ENCODE measurements at regions not wholly inside any gene's neighbourhood (a gene's known extent, or its start where the extent isn't known, plus 50 kb on each side); places are given as distances from the start of the nearest gene placed in this dataset.
"Not testable (repeated sequence)": the region's sequence is repeated elsewhere in the genome, so short reads cannot be mapped to it uniquely, and the experiment has no call there.

DNA sequence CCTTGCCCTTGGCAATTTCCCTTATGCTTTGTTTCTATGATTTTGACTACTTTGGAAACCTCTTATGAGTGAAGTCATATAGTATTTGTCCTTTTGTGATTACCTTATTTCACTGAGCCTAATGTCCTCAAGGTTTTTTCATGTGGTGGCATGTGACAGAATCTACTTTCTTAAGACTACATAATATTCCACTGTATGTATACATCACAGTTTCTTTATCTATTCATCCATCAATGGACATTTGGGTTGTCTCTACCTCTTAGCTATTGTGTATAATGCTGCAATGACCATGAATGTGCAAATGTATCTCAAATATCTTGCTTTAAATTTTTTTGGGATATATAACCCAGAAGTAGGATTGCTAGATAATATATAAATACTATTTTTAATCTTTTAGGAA is 96.4 kb upstream of the ALDH1A1 start:
- no peaks in the 10 kb centered on the region for H3K36me3 ChIP-seq (ENCODE audit: insufficient read depth, low read length, poor library complexity, severe bottlenecking)
- no peaks in the 10 kb centered on the region for H3K27me3 ChIP-seq (replicated peaks; ENCODE audit: insufficient read depth, low read depth, low read length, poor library complexity)
- DNase-seq (ENCODE audit: low spot score): no peak
- ChIA-PET POLR2A (ENCODE audit: low non-redundant PET) (no interaction called here), CTCF (no interaction called here)
- intact Hi-C loops (cut with micrococcal nuclease; ENCODE audit: unreplicated experiment): no loop called here
- TF ChIP-seq EZH2 (IDR thresholded peaks at IDR 0.05; ENCODE audit: borderline replicate concordance, low read depth, low read length, poor library complexity, severe bottlenecking): no peak
- TF ChIP-seq, protein P1, sequence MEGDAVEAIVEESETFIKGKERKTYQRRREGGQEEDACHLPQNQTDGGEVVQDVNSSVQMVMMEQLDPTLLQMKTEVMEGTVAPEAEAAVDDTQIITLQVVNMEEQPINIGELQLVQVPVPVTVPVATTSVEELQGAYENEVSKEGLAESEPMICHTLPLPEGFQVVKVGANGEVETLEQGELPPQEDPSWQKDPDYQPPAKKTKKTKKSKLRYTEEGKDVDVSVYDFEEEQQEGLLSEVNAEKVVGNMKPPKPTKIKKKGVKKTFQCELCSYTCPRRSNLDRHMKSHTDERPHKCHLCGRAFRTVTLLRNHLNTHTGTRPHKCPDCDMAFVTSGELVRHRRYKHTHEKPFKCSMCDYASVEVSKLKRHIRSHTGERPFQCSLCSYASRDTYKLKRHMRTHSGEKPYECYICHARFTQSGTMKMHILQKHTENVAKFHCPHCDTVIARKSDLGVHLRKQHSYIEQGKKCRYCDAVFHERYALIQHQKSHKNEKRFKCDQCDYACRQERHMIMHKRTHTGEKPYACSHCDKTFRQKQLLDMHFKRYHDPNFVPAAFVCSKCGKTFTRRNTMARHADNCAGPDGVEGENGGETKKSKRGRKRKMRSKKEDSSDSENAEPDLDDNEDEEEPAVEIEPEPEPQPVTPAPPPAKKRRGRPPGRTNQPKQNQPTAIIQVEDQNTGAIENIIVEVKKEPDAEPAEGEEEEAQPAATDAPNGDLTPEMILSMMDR (conservative IDR thresholded peaks at IDR 0.05; ENCODE audit: low read depth, low read length): no peak
- H3K4me1 ChIP-seq (ENCODE audit: insufficient read depth, low read length, poor library complexity, severe bottlenecking): peaks cover 8% of the 10 kb centered on the region
- H3K9me3 ChIP-seq (ENCODE audit: low read depth, low read length, poor library complexity, severe bottlenecking): no peaks in the 10 kb centered on the region
- H3K27ac ChIP-seq (ENCODE audit: low read depth, low read length, poor library complexity, severe bottlenecking): no peak overlapping the region
- no TSS peak for BruUV-seq (replicated peaks)
- H3K4me3 ChIP-seq (ENCODE audit: low read depth, low read length, poor library complexity, severe bottlenecking): no peak overlapping the region

DNA sequence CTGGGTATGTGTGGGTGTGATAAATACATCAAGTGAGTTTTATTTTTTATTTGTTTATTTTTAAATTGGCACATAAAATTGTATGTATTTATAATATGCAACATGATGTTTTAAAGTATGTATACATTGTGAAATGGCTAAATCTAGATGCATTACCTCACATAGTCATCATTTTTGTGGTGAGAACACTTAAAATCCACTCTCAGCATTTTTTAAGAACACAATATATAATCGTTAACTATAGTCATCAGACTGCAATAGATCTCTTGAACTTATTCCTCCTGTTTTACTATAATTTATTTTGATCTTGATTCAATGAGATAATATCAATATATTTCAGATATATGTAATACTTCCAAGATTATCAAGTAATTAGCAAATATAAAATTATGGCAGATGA is 93.9 kb upstream of the ALDH1A1 start:
- intact Hi-C loops (cut with micrococcal nuclease; ENCODE audit: unreplicated experiment): no loop called here
- ChIA-PET POLR2A (ENCODE audit: low non-redundant PET) (no interaction called here), CTCF (no interaction called here)
- no peak overlapping the region for H3K4me3 ChIP-seq (ENCODE audit: low read depth, low read length, poor library complexity, severe bottlenecking)
- DNase-seq (ENCODE audit: low spot score): no peak
- BruUV-seq (replicated peaks): no TSS peak
- peaks cover 8% of the 10 kb centered on the region for H3K4me1 ChIP-seq (ENCODE audit: insufficient read depth, low read length, poor library complexity, severe bottlenecking)
- no peaks in the 10 kb centered on the region for H3K36me3 ChIP-seq (ENCODE audit: insufficient read depth, low read length, poor library complexity, severe bottlenecking)
- H3K27me3 ChIP-seq (replicated peaks; ENCODE audit: insufficient read depth, low read depth, low read length, poor library complexity): no peaks in the 10 kb centered on the region
- H3K27ac ChIP-seq (ENCODE audit: low read depth, low read length, poor library complexity, severe bottlenecking): no peak overlapping the region
- no peaks in the 10 kb centered on the region for H3K9me3 ChIP-seq (ENCODE audit: low read depth, low read length, poor library complexity, severe bottlenecking)
- TF ChIP-seq EZH2 (IDR thresholded peaks at IDR 0.05; ENCODE audit: borderline replicate concordance, low read depth, low read length, poor library complexity, severe bottlenecking): no peak
- TF ChIP-seq, protein P1 (conservative IDR thresholded peaks at IDR 0.05; ENCODE audit: low read depth, low read length): no peak

DNA sequence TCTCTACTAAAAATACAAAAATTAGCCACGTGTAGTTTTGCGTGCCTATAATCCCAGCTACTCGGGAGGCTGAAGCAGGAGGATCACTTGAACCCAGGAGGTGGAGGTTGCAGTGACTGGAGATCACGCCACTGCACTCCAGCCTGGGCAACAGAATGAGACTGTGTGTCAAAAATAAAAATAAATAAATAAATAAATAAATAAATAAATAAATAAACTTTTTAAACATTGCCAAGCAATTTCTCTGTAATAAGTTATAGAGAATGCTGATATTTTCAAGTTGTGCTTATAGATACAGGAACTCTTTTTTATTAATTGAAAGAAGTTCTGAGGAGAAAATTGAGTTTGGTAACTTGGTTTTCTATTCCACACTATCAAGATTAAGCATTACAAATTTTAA is 91.9 kb upstream of the ALDH1A1 start:
- H3K27ac ChIP-seq (ENCODE audit: low read depth, low read length, poor library complexity, severe bottlenecking); H3K4me3 ChIP-seq (ENCODE audit: low read depth, low read length, poor library complexity, severe bottlenecking); H3K9me3 ChIP-seq (ENCODE audit: low read depth, low read length, poor library complexity, severe bottlenecking); H3K27me3 ChIP-seq (replicated peaks; ENCODE audit: insufficient read depth, low read depth, low read length, poor library complexity); POLR2A ChIA-PET (ENCODE audit: low non-redundant PET); H3K36me3 ChIP-seq (ENCODE audit: insufficient read depth, low read length, poor library complexity, severe bottlenecking); BruUV-seq (replicated peaks); H3K4me1 ChIP-seq (ENCODE audit: insufficient read depth, low read length, poor library complexity, severe bottlenecking); intact Hi-C loops (cut with micrococcal nuclease; ENCODE audit: unreplicated experiment); DNase-seq (ENCODE audit: low spot score): not testable (repeated sequence)
- CTCF ChIA-PET: interaction anchor here (0.6 kb wide), 1 partner anchor 16 kb away, joined by 13 read pairs; no protein-coding TSS in a partner anchor

DNA sequence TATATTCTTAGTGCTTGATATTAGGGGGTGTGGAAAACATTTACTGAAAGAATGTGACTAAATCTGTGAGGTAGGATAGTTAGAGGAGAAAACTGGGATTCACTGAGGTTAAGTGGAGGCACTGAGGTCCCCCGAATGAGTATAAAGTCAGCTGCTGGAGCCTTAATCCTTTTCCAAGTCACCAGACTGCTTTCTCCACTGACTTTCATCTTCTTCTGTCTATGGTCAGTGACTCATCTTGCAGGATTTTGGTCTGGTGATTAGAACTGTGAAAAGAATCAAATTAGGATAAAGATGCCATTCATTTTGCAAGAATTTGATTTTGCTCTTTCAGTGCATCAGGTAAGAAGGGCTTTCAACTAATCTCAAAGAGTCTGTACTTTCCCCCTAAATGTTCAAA is 89.3 kb upstream of the ALDH1A1 start:
- no peak for DNase-seq (ENCODE audit: low spot score)
- TF ChIP-seq EZH2 (IDR thresholded peaks at IDR 0.05; ENCODE audit: borderline replicate concordance, low read depth, low read length, poor library complexity, severe bottlenecking): no peak
- TF ChIP-seq, protein P1 (conservative IDR thresholded peaks at IDR 0.05; ENCODE audit: low read depth, low read length): no peak
- no peaks in the 10 kb centered on the region for H3K9me3 ChIP-seq (ENCODE audit: low read depth, low read length, poor library complexity, severe bottlenecking)
- intact Hi-C loops (cut with micrococcal nuclease; ENCODE audit: unreplicated experiment): no loop called here
- peaks cover 16% of the 10 kb centered on the region for H3K4me1 ChIP-seq (ENCODE audit: insufficient read depth, low read length, poor library complexity, severe bottlenecking)
- POLR2A ChIA-PET (ENCODE audit: low non-redundant PET): no interaction called here
- BruUV-seq (replicated peaks): no TSS peak
- no peaks in the 10 kb centered on the region for H3K27me3 ChIP-seq (replicated peaks; ENCODE audit: insufficient read depth, low read depth, low read length, poor library complexity)
- CTCF ChIA-PET: no interaction called here
- no peaks in the 10 kb centered on the region for H3K36me3 ChIP-seq (ENCODE audit: insufficient read depth, low read length, poor library complexity, severe bottlenecking)
- no peak overlapping the region for H3K27ac ChIP-seq (ENCODE audit: low read depth, low read length, poor library complexity, severe bottlenecking)
- H3K4me3 ChIP-seq (ENCODE audit: low read depth, low read length, poor library complexity, severe bottlenecking): no peak overlapping the region
